NCI-H187 treated with DMSO at 0.1 percent for 48 hours (cell line): ENCODE measurements at regions not wholly inside any gene's neighbourhood (a gene's known extent, or its start where the extent isn't known, plus 50 kb on each side); places are given as distances from the start of the nearest gene placed in this dataset.

Source experiments
- DNase-seq: peaks from one replicate; lab custom pipeline; 2025; lab: John Stamatoyannopoulos, UW

DNA sequence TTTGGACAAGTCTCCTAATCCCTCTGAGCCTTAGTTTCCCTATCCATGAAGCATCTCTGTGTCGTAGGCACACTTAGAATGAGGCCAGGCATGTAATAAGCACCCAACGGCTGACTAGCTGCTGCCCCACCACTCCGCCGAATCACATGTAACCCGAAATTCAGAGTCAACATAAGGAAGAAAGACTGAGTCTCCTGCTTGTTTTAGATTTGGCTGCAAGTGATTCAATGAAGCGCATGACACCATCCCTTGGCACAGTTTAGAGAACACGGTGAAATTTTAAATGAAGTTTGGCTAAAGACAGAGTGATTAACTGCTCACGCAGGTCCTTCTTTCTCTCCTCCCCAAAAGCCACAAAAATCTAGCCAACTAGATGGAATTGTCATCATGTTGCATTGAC lies 279.2 kb downstream of the TLE3 start:
- DNase-seq = no peak

GRCh38 chr15:69819371-69819770 lies 278.3 kb downstream of the TLE3 start:
- DNase-seq = no peak

DNA sequence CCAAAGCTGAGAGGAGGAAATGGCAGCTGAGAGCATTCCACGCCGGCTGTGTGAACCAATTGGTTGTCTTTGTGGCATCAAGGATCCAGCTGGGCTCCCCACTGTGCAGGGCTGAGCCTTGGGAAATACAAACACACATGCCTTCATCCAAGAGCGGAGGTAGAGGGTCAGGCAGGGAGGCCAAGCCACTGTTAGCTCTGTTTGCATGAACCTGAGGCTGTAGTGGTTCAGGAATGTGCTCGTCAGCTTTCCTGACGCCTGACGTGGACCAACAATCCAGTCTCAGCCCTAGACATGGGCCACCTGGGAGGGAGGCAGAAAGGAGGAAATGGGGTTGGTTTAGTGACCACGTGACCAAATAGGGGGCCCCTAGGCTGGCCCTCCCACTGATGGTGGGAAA lies 276.9 kb downstream of the TLE3 start:
- DNase-seq = no peak

DNA sequence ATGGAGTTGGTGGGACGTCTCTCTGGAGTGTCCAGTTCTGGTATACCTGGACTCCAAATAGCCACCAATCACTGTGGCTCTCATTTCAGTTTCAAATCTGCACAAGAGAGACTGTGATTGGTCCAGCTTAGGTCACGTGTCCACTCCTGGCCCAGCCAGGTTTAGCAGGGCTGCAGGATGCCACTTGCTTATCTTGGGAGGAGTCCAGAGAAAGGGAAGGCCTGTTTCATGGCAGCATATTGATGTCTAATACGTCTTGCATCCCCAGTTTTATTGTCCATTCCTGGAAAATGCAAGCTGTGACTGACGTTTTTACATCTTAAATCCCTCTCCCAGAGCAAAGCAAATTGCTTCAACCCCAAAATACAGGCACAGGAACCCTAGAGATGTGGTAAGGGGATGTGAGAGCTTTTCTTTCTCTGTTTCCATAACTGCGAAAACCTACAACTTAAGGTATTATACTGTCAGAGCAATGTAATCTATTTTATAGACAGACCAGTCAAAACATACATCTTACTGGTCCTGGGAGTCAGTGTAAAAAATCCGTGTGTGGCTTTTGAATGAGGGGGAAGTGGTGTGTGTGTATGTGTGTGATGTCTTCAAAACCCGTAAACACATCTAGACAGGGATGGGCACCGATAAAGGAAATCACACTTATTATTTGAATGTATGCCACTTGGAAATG lies 274.4 kb downstream of the TLE3 start:
- DNase-seq = no peak

GRCh38 chr15:69824075-69824876 lies 273.4 kb downstream of the TLE3 start:
- DNase-seq = no peak

DNA sequence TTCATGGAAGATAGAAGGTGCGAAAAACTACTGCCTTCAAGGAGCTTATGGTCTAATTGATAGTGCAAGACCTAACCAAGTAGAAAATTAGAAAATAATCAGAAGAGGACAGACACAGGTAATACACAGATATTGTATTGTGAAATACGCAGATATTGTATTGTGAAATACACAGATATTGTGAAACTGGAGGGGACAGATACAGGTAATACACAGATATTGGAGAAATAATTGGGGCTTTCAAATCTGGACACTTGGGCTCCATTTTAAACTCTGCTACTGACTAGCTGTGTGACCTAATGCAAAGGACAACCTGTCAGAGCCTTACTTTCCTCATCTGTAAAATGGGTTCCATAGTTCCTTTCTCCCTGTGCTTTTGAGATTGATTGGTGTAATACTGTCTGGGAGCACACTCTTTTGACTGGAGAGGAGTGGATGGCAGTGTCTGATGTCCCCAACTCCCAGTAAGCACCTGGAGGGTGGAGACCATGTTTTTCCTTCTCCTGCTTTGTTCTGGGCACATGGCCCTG lies 272.8 kb downstream of the TLE3 start:
- no peak for DNase-seq

GRCh38 chr15:69825941-69826818 lies 271.5 kb downstream of the TLE3 start:
- DNase-seq = no peak

DNA sequence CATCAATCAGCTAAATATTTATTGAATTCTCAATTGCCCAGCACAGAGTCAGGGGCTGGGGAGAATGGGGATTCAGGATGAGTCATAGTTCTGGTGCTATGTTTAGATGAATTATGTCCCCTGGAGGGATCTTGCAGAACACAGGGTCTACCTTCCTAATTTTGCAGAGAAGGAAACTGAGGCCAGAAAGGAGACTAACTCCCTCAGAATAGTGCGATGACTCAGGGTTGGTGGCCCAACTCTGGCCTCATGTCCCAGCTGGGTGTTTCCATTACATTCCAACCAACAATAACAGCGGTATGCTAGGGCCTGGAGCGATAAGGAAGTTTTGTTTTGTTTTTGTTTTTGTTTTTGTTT lies 270.9 kb downstream of the TLE3 start:
- DNase-seq = no peak

GRCh38 chr15:69827751-69828150 lies 270.0 kb downstream of the TLE3 start:
- no peak for DNase-seq

GRCh38 chr15:69828181-69828828 lies 269.4 kb downstream of the TLE3 start:
- no peak for DNase-seq

GRCh38 chr15:69829974-69830373 lies 267.7 kb downstream of the TLE3 start:
- DNase-seq = no peak

DNA sequence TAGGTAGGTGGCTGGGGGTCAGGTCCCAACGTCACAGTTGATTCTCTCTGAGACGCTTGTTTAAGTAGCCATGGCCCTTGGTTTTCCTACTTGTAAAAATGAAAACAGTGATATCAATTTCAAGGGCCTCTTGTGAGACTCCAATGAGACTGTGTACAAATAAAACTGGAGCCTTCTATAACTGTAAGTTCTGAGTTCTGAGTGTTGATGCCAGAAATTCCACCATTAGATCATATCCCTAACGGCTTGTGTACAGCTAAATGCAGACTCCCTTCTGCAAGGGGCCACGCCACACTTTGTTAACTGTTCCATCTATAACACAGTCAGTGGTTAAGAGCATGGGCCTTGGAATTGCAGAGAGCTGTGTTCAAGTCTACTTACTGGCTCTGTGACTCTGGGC lies 267.3 kb downstream of the TLE3 start:
- no peak for DNase-seq

- DNase-seq = no peak
Measured at GRCh38 chr15:69830876-69831275, 266.8 kb downstream of the TLE3 start.

DNA sequence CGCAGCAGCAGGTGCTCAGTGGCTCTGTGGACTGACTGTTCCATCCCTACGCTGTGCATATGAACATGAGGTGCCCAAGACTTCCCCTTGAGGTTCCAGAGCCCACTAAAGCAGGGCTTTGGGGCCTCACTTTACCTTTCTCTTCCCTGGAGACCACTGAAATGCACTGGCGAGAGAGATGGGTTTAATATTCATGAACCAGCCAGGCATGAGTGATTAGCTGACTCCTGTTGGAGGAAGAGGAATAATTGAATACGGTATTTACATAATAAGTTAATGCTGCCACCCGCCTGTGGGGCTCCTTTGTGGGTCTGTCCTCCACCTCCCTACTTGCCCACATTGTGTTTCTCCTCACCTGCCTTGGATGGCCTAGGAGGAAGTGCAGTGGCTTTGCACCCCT lies 263.4 kb downstream of the TLE3 start:
- DNase-seq = no peak

GRCh38 chr15:69834761-69835160 lies 263.0 kb downstream of the TLE3 start:
- no peak for DNase-seq

DNA sequence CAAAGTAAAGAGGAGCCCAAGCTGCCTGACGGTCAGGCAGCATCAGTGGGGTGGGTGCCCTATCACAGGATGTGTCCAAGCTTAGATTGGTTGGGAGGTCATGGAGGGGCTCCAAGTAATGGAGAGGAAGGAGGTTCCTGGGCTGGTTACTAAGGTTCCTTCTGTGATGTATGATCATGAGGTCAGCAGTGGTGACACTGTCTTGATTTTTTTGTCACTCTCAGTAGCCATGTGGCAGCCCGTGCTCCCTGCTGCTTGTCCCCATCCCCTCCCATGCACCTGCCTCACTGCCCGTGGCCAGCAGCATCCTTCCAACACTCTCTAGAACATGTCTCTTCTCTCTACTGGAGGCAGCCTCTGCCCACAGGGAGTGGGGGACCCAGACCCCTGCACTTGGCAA lies 261.7 kb downstream of the TLE3 start:
- DNase-seq = no peak

DNA sequence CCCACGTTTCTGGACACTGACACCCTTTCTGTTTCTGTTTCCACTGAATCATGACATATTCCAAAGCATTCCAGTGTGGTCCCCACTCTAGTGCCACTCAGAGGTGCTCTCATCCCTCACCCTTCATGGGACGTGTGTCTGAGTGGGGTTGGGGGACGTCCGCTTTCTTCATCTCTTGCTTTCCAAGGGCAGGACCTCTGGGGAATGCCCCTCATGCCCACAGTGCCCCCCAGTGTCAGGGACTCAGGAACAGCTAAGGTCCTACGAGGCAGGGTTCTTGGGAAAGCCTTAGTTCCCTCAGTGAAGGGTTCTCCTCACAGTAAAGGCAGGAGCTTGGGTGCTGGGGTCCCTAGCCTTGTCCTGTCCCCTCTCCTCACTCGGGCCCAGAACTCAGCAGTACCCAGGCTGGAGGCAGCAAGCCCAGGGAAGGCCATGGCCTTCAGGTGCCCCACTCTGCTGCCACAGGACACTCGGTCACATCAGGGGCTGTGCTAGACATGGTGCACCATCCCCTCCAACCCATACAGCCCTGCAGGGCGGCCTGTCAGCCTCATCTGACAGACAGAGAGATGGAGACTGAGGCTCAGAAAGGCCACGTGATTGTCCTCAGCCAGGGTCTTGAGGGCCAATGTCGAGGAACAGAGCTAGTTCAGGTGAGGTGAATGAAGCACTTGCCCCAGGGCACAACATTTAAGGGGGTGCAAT lies 261.0 kb downstream of the TLE3 start:
- DNase-seq = no peak

DNA sequence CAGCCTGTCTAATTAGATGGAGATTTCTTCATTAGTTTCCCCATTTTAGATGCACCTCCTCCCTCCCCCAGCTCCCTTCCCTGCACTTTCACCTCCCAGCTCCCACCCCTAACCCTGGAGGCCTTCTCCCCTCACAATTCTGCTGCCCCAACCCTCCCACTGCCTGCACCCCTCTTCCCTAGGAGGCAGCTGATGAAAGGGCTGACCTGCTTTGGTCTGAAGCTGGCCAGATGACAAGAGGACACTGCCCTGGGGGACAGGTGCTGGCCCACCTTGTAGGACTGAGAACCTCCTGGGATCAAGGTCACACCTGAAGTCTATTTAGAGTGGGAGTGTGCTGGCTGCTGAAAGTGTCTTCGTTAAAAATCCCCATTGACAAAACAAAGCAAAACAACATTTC lies 259.4 kb downstream of the TLE3 start:
- DNase-seq = no peak

DNA sequence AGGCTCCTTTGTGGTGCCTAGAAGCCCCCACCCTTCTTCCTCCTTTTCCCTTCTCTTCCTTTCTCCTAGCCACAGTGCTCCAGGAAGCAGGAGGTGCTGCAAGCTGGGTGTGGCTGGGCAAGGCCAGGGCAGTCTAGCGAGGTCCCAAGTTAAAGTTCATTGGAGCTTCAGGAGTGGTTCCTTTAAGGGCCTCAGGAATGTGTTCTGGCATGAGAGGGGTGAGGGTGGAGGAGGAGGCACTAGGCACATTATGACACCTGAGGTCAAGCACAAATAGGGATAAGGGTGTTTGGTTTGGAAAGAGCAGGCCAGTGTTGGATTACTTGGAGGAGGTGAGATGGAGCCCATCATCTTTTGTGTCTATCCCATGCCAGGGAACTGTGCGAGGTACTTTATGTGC lies 258.7 kb downstream of the TLE3 start:
- no peak for DNase-seq

DNA sequence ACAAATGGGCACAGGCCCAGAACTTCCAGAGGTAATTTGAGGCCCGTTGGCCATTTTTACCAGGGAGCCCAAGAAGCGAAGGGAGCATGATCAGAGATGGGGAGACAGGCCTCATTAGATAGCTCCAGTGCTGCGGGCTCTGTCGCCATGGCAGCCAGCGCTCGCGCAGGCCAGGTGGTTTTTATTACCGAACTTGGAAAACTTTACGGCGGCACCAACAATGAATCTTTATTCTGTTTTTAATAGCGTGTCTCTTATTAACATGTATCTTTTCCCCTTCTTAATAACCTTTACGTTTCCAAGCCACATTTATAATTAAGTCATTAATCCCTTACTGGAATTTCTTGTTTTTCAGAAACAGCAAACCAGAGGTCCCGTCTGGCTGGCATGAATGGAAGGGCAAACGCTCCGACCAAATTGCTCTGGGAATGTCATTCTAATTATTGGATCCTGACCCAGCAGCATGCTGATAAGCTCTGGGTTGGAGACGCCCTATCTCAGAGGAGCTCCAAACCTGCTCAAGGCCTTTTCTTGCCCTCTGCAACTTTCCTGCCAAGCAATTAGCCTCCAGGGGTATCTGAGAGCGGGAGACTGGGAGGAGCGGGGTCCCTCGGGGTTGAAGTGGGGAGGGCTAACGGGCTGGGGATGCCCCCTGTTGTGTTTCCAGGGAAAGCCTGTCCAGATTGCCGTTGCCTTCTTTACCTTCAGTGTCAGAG lies 256.4 kb downstream of the TLE3 start:
- DNase-seq = no peak

- DNase-seq = no peak
Measured at GRCh38 chr15:69842851-69843250, 254.9 kb downstream of the TLE3 start.
